A673 (cell line): ENCODE measurements at regions not wholly inside any gene's neighbourhood (a gene's known extent, or its start where the extent isn't known, plus 50 kb on each side); places are given as distances from the start of the nearest gene placed in this dataset.

Source experiments
- BruUV-seq: library from RNA; stranded (reverse); fragments of 400-500 nt; replicated peaks from 2 replicates; lab custom pipeline; 2021; lab: Mats Ljungman, UMichigan
- CTCF ChIA-PET: fragments of 300-600 bp; sonication (Branson Sonifier 250); formaldehyde crosslinking; loops from one replicate; lab custom pipeline; 2022; ENCODE audit warnings: antibody characterized with exemption; lab: Charles Lee
- POLR2A ChIA-PET: fragments of 300-600 bp; sonication (Branson Sonifier 250); formaldehyde crosslinking; loops from one replicate; lab custom pipeline; 2022; ENCODE audit warnings: antibody characterized with exemption; ENCODE audit not compliant: low non-redundant PET; lab: Charles Lee
- DNase-seq: peaks from one replicate; pipeline ENCODE4 v3.0.0-alpha.2; 2015; ENCODE audit warnings: low spot score
- H3K27ac ChIP-seq: fragments of 200-600 bp; sonication (generic); 2 replicates; pipeline ENCODE4 v1.5.1; 2016; ENCODE audit warnings: mixed run types, low read depth, mild to moderate bottlenecking, mixed read lengths, antibody characterized with exemption, low read length; ENCODE audit not compliant: poor library complexity, severe bottlenecking
- H3K27me3 ChIP-seq: fragments of 200-600 bp; sonication (generic); replicated peaks from 2 replicates; pipeline ENCODE4 v1.6.1; 2017; ENCODE audit warnings: mixed run types, low read depth, mild to moderate bottlenecking, mixed read lengths, antibody characterized with exemption, low read length; ENCODE audit not compliant: insufficient read depth, poor library complexity
- H3K36me3 ChIP-seq: fragments of 200-600 bp; sonication (generic); 2 replicates; pipeline ENCODE4 v1.6.1; 2016; ENCODE audit warnings: mixed run types, mild to moderate bottlenecking, mixed read lengths, antibody characterized with exemption, low read length; ENCODE audit not compliant: insufficient read depth, poor library complexity, severe bottlenecking
- H3K4me1 ChIP-seq: fragments of 200-600 bp; sonication (generic); 2 replicates; pipeline ENCODE4 v1.6.1; 2017; ENCODE audit warnings: mixed run types, mild to moderate bottlenecking, mixed read lengths, antibody characterized with exemption, low read length; ENCODE audit not compliant: insufficient read depth, poor library complexity, severe bottlenecking
- H3K4me3 ChIP-seq: fragments of 200-600 bp; sonication (generic); 2 replicates; pipeline ENCODE4 v1.5.1; 2016; ENCODE audit warnings: low read depth, mixed run types, mild to moderate bottlenecking, mixed read lengths, low read length; ENCODE audit not compliant: poor library complexity, severe bottlenecking
- H3K9me3 ChIP-seq: fragments of 200-600 bp; sonication (generic); 2 replicates; pipeline ENCODE4 v1.6.1; 2016; ENCODE audit warnings: mixed run types, low read depth, mild to moderate bottlenecking, mixed read lengths, antibody characterized with exemption, low read length; ENCODE audit not compliant: poor library complexity, severe bottlenecking
- EZH2 ChIP-seq: fragments of 200-600 bp; sonication (generic); IDR thresholded peaks from 2 replicates; pipeline ENCODE4 v1.6.1; 2017; ENCODE audit warnings: borderline replicate concordance, low read depth, mild to moderate bottlenecking, mixed read lengths, antibody characterized with exemption, low read length; ENCODE audit not compliant: poor library complexity, severe bottlenecking
- intact Hi-C: fragments of 100-400 bp; cut with micrococcal nuclease; formaldehyde crosslinking; loops from one replicate; pipeline ENCODE4 v1.10.0; 2022; ENCODE audit not compliant: unreplicated experiment
- TF ChIP-seq, protein P1 (sequence below): fragments of 300-800, 200-600 bp; sonication (generic); conservative IDR thresholded peaks from 2 replicates; pipeline ENCODE4 v1.5.1; 2017; ENCODE audit warnings: low read depth, mild to moderate bottlenecking, antibody characterized with exemption, low read length, moderate library complexity, mixed read lengths

DNA sequence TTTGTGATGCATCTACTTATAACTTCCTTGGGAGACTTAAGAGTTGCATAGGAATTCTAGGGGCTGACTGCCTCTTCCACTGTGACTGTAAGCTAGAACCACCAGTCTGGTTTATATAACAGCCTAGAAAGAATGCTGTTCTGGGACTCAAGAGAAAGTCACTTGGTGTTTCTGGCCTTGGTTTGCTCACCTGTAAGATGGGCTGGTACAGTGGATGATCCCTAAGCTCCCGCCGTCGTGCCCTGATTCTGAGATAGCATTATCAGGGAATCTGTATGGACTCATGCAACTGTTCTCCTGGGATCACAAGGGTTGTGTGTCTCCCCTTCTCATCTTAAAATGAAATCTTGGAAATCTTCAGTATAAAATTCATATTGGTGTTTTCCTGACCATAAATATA lies 100.6 kb downstream of the LYZL1 start:
- Histone ChIP-seq H3K4me3 (no peak overlapping the region), H3K27me3 (no peaks in the 10 kb centered on the region), H3K4me1 (peaks cover 8% of the 10 kb centered on the region), H3K9me3 (no peaks in the 10 kb centered on the region), H3K36me3 (no peaks in the 10 kb centered on the region), H3K27ac (no peak overlapping the region)
- intact Hi-C loops, result no loop called here
- BruUV-seq, result no TSS peak
- ChIA-PET CTCF (interaction anchor here (1.0 to 1.2 kb wide), 2 partner anchors 8 to 128 kb away, joined by 3 read pairs; no protein-coding TSS in a partner anchor), POLR2A (no interaction called here)
- TF ChIP-seq, protein P1, sequence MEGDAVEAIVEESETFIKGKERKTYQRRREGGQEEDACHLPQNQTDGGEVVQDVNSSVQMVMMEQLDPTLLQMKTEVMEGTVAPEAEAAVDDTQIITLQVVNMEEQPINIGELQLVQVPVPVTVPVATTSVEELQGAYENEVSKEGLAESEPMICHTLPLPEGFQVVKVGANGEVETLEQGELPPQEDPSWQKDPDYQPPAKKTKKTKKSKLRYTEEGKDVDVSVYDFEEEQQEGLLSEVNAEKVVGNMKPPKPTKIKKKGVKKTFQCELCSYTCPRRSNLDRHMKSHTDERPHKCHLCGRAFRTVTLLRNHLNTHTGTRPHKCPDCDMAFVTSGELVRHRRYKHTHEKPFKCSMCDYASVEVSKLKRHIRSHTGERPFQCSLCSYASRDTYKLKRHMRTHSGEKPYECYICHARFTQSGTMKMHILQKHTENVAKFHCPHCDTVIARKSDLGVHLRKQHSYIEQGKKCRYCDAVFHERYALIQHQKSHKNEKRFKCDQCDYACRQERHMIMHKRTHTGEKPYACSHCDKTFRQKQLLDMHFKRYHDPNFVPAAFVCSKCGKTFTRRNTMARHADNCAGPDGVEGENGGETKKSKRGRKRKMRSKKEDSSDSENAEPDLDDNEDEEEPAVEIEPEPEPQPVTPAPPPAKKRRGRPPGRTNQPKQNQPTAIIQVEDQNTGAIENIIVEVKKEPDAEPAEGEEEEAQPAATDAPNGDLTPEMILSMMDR, result no peak
- TF ChIP-seq EZH2, result no peak
- DNase-seq, result no peak

DNA sequence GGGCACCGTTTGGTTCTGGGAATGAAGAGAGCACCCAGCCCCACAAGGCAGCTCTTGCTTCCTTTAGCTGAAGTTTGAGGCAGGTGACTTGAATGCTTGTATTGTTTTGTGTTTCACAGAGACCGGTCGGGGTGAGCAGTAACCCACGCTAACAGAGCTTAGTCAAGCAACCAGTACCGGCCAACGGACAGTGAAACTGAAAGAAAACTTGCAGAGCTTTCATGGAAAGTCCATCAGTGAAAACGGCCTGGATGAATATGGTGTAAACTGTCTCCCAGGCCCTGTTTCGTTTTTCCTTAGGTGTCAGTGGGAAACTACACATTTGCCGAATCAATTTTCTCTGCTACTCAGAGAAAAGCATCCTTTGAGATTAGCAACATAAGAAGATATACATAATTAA lies 101.1 kb downstream of the LYZL1 start:
- Histone ChIP-seq H3K4me3 (no peak overlapping the region), H3K36me3 (no peaks in the 10 kb centered on the region), H3K4me1 (peaks cover 8% of the 10 kb centered on the region), H3K27me3 (no peaks in the 10 kb centered on the region), H3K27ac (no peak overlapping the region), H3K9me3 (no peaks in the 10 kb centered on the region)
- intact Hi-C loops, result no loop called here
- no peak for TF ChIP-seq EZH2
- TF ChIP-seq, protein P1, result no peak
- ChIA-PET POLR2A (no interaction called here), CTCF (interaction anchor here (1.0 kb wide), 1 partner anchor 9 kb away, joined by 3 read pairs; no protein-coding TSS in a partner anchor)
- no peak for DNase-seq
- no TSS peak for BruUV-seq

DNA sequence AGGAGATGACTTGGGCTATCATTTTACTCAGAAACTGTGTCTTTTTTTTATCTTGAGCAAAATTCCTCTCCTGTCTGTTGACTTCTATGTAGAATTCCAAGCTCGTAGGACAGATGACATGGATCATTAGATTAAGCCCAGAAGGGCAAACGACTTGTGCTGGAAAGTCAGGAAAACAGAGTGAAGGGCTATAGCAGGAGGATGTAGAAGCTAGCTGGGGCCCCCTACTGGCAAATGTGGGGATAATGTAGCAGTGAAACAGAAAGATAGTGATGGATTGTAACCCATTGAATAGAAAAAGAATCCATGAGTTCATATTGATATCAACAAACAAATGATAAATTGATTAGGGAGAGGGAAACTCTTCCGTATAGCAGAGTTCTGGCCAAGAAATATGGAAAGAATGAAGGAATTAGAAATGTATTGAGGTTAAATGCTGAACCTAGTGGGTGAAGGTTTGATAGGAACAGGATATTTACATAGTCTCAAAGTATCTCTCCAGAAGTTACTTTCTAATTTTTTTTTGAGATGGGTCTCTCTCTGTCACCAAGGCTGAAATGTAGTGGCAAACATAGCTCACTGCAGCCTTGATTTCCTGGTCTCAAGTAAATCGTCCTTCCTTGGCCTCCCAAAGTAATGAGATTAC lies 103.6 kb downstream of the LYZL1 start:
- ChIA-PET POLR2A (interaction anchor here (0.6 kb wide), 1 partner anchor 104 kb away, joined by 4 read pairs; no protein-coding TSS in a partner anchor), CTCF (interaction anchor here (0.6 to 0.7 kb wide), 2 partner anchors 87 to 835 kb away, joined by 3 read pairs; no protein-coding TSS in a partner anchor)
- no peak overlapping the region for H3K4me3 ChIP-seq
- no peaks in the 10 kb centered on the region for H3K9me3 ChIP-seq
- no peaks in the 10 kb centered on the region for H3K27me3 ChIP-seq
- TF ChIP-seq, protein P1, result peak; percentile 95
- TF ChIP-seq EZH2, result no peak
- H3K4me1 ChIP-seq, result peaks cover 5% of the 10 kb centered on the region
- peak; percentile 76 for DNase-seq
- BruUV-seq, result no TSS peak
- H3K36me3 ChIP-seq, result no peaks in the 10 kb centered on the region
- peak overlapping the region; percentile 4 for H3K27ac ChIP-seq
- intact Hi-C loops, result no loop called here
